ENCODE measurements at regions not wholly inside any gene's neighbourhood (a gene's known extent, or its start where the extent isn't known, plus 50 kb on each side); places are given as distances from the start of the nearest gene placed in this dataset.

DNA sequence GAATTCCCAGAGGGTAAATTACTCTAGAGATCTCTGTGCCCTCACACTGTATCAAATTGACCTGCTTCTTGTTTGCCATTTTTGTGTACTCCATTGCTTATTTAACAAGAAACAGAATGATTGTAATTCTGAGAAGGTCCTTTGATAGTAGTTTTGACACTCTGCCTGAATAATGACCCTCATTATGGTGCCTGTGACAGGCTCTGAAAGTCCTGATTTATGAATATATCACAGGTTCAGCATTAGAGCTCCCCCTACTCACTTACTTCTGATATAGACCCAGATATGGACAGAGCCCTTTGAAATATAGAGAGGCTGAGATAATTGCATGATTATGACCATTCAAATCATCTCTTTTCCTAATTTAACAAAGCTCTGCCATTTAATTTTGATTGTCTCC lies 465.2 kb downstream of the MDFIC start:
- intact Hi-C loops (cut with DNase I): no loop called here

DNA sequence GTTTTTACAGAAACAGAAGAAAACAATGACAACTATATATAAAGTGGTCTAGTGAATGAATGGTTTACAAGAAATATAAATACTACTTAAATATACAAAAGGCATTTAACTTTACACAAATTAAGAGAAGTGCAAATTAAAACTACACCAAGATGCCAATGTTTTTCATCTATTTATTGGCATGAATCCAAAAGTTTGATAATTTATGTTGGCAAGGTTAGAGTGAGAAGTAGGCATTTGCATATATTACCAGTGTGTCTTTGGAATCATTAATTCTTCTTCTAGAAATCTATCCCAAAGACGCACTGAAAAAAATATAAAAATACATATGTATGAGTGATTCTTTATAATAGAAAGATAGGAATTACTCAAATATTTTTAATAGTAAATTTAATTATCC lies 457.4 kb downstream of the MDFIC start:
- TF ChIP-seq, protein P1, sequence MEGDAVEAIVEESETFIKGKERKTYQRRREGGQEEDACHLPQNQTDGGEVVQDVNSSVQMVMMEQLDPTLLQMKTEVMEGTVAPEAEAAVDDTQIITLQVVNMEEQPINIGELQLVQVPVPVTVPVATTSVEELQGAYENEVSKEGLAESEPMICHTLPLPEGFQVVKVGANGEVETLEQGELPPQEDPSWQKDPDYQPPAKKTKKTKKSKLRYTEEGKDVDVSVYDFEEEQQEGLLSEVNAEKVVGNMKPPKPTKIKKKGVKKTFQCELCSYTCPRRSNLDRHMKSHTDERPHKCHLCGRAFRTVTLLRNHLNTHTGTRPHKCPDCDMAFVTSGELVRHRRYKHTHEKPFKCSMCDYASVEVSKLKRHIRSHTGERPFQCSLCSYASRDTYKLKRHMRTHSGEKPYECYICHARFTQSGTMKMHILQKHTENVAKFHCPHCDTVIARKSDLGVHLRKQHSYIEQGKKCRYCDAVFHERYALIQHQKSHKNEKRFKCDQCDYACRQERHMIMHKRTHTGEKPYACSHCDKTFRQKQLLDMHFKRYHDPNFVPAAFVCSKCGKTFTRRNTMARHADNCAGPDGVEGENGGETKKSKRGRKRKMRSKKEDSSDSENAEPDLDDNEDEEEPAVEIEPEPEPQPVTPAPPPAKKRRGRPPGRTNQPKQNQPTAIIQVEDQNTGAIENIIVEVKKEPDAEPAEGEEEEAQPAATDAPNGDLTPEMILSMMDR (IDR thresholded peaks at IDR 0.05): no peak
- H3K36me3 ChIP-seq (ENCODE audit: insufficient read depth in 1 of 2, low read depth in 1 of 2): no peaks in the 10 kb centered on the region
- H3K4me1 ChIP-seq: no peaks in the 10 kb centered on the region
- no peak overlapping the region for H3K27ac ChIP-seq
- 98 to 100% (median 98%) methylated on average over 1 of the region's 1 CpG for WGBS, 3 donors
- no peak for DNase-seq
- H3K27me3 ChIP-seq (ENCODE audit: insufficient read depth in 3 of 3, low read length in 2 of 3): no peaks in the 10 kb centered on the region
- intact Hi-C loops (cut with DNase I): no loop called here
- no peaks in the 10 kb centered on the region for H3K9me3 ChIP-seq
- no peak for ATAC-seq
- no peak overlapping the region for H3K4me3 ChIP-seq

More for the DNA sequence above, 465.2 kb downstream of the MDFIC start:
- Histone ChIP-seq H3K36me3 (ENCODE audit: insufficient read depth in 1 of 2, low read depth in 1 of 2) (no peaks in the 10 kb centered on the region), H3K27me3 (ENCODE audit: insufficient read depth in 3 of 3, low read length in 2 of 3) (no peaks in the 10 kb centered on the region), H3K27ac (no peak overlapping the region), H3K4me1 (no peaks in the 10 kb centered on the region), H3K9me3 (no peaks in the 10 kb centered on the region), H3K4me3 (no peak overlapping the region)
- TF ChIP-seq, protein P1 (IDR thresholded peaks at IDR 0.05): no peak
- no peak for ATAC-seq
- no peak for DNase-seq

DNA sequence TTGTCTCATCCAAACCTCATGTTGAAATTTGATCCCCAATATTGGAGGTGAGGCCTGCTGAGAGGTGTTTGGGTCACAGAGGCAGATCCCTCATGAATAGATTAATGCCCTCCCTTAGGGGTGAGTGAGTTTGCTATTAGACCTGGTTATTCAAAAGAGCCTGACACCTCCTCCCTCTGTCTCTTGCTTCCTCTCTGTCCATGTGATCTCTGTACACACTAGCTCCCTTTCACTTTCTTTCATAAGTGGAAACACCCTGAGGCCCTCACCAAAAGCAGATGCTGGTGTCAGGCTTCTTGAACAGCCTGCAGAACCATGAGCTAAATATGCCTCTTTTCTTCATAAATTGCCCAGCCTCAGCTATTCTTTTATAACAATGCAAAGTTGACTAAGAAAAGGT lies 447.1 kb downstream of the MDFIC start:
- Histone ChIP-seq H3K4me1 (no peaks in the 10 kb centered on the region), H3K27me3 (ENCODE audit: insufficient read depth in 3 of 3, low read length in 2 of 3) (no peaks in the 10 kb centered on the region), H3K27ac (no peak overlapping the region), H3K4me3 (no peak overlapping the region), H3K9me3 (peaks cover 8% of the 10 kb centered on the region), H3K36me3 (ENCODE audit: insufficient read depth in 1 of 2, low read depth in 1 of 2) (no peaks in the 10 kb centered on the region)
- intact Hi-C loops (cut with DNase I): no loop called here
- DNase-seq: no peak
- TF ChIP-seq, protein P1 (IDR thresholded peaks at IDR 0.05): no peak
- no peak for ATAC-seq

DNA sequence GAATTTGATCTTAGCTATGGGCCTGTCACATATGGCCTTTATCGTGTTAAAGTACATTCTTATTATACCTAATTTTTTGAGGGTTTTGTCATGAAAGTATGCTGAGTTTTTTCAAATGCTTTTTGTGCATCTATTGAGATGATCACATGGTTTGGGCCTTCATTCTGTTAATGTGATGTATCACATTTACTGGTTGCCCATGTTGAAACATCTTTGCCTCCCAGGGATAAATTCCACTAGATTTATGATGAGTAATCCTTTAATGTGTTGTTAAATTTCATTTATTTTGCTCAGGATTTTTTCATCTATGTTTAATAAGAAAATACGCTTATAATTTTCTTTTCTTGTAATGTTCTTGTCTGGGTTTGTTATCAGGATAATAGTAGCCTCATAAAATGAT lies 442.0 kb downstream of the MDFIC start:
- 94 to 97% (median 94%) methylated on average over 2 of the region's 2 CpGs for WGBS, 3 donors
- H3K36me3 ChIP-seq (ENCODE audit: insufficient read depth in 1 of 2, low read depth in 1 of 2): no peaks in the 10 kb centered on the region
- H3K9me3 ChIP-seq: peaks cover 8% of the 10 kb centered on the region
- no peak overlapping the region for H3K27ac ChIP-seq
- H3K4me1 ChIP-seq: no peaks in the 10 kb centered on the region
- ATAC-seq (no peak), DNase-seq (no peak)
- H3K4me3 ChIP-seq: no peak overlapping the region
- H3K27me3 ChIP-seq (ENCODE audit: insufficient read depth in 3 of 3, low read length in 2 of 3): no peaks in the 10 kb centered on the region
- TF ChIP-seq, protein P1 (IDR thresholded peaks at IDR 0.05): no peak
- intact Hi-C loops (cut with DNase I): no loop called here

DNA sequence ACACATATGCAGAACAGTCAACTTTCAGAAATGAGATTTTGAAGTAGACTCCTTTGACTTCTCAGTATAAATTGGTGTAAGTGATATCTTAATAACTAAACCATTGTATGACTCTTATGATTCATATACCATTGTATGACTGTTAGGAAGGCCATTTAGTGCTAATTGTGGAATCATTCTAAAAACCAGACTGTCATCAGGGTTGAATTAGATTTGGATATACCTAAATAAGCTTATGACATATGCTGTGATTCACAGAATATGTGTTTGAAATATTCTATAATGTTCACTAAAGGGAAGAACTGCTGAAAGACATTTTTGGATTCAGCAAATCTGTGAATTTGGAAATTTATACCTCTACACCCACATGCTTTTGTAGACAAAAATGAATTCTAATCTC lies 438.1 kb downstream of the MDFIC start:
- TF ChIP-seq, protein P1 (IDR thresholded peaks at IDR 0.05): no peak
- intact Hi-C loops (cut with DNase I): no loop called here
- no peak overlapping the region for H3K27ac ChIP-seq

More for the DNA sequence above, 438.1 kb downstream of the MDFIC start:
- H3K4me1 ChIP-seq: no peaks in the 10 kb centered on the region
- ATAC-seq: no peak
- no peaks in the 10 kb centered on the region for H3K9me3 ChIP-seq
- H3K36me3 ChIP-seq (ENCODE audit: insufficient read depth in 1 of 2, low read depth in 1 of 2): no peaks in the 10 kb centered on the region
- no peak overlapping the region for H3K4me3 ChIP-seq
- no peak for DNase-seq
- H3K27me3 ChIP-seq (ENCODE audit: insufficient read depth in 3 of 3, low read length in 2 of 3): no peaks in the 10 kb centered on the region
